HEK293T (cell line): ENCODE measurements at regions not wholly inside any gene's neighbourhood (a gene's known extent, or its start where the extent isn't known, plus 50 kb on each side); places are given as distances from the start of the nearest gene placed in this dataset.

Source experiments
- BHLHE40 ChIP-seq: fragments of 450-650 bp; IDR thresholded peaks from 2 replicates; pipeline ENCODE4 v1.6.1; 2016; ENCODE audit warnings: mild to moderate bottlenecking, moderate library complexity, borderline replicate concordance
- CTBP1 ChIP-seq: fragments of 450-650 bp; IDR thresholded peaks from 2 replicates; pipeline ENCODE4 v1.6.1; 2016; ENCODE audit warnings: borderline replicate concordance
- ELF4 ChIP-seq: fragments of 450-650 bp; IDR thresholded peaks from 2 replicates; pipeline ENCODE4 v1.6.1; 2017; ENCODE audit warnings: antibody characterized with exemption
- FOXA1 ChIP-seq: fragments of 450-650 bp; IDR thresholded peaks from 2 replicates; pipeline ENCODE4 v1.6.1; 2016; ENCODE audit warnings: mild to moderate bottlenecking
- FOXK2 ChIP-seq: fragments of 450-650 bp; IDR thresholded peaks from 2 replicates; pipeline ENCODE4 v1.6.1; 2016; ENCODE audit warnings: mild to moderate bottlenecking
- FOXM1 ChIP-seq: fragments of 450-650 bp; IDR thresholded peaks from 2 replicates; pipeline ENCODE4 v1.6.1; 2017; ENCODE audit warnings: mild to moderate bottlenecking, borderline replicate concordance
- HDGF ChIP-seq: fragments of 450-650 bp; IDR thresholded peaks from 2 replicates; pipeline ENCODE4 v1.6.1; 2017; ENCODE audit warnings: antibody characterized with exemption, borderline replicate concordance
- L3MBTL2 ChIP-seq: fragments of 450-650 bp; conservative IDR thresholded peaks from 2 replicates; pipeline ENCODE4 v1.6.1; 2016; ENCODE audit warnings: mild to moderate bottlenecking
- LEF1 ChIP-seq: fragments of 450-650 bp; IDR thresholded peaks from 2 replicates; pipeline ENCODE4 v1.6.1; 2017; ENCODE audit warnings: mild to moderate bottlenecking, borderline replicate concordance
- NFRKB ChIP-seq: fragments of 450-650 bp; IDR thresholded peaks from 2 replicates; pipeline ENCODE4 v1.6.1; 2016; ENCODE audit warnings: mild to moderate bottlenecking, moderate library complexity
- PKNOX1 ChIP-seq: fragments of 450-650 bp; IDR thresholded peaks from 2 replicates; pipeline ENCODE4 v1.6.1; 2016
- SP1 ChIP-seq: fragments of 450-650 bp; IDR thresholded peaks from 2 replicates; pipeline ENCODE4 v1.6.1; 2017
- SUZ12 ChIP-seq: fragments of 450-650 bp; IDR thresholded peaks from 2 replicates; pipeline ENCODE4 v1.6.1; 2016; ENCODE audit warnings: mild to moderate bottlenecking

DNA sequence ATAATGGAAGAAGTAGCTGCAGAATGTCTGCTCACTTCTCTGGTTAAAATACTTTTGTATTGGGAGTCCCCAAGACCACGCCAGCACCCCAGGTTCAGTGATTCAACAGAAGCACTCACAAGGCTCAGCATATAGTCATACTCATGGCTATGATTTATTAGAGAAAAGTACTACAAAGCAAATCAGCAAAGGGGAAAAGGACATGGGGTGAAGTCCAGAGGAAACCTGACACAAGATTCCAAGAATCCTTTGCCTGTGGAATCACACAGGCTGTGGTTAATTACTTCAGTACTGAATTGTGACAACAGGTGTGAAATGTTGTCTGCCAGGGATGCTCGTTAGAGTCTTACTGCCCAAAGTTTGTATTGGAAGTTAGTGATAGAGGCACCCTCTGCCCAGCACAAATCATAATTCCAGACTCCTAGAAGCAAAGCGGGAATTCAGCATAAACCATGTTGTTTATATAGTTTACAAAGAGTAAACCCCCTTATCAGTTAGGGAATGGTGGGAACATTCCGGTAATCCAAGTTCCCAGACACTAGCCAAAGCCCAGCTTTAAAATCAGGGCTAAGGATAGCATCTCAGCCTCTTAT, 79.4 kb downstream of the HYCC1 start:
- no peak for TF ChIP-seq NFRKB
- TF ChIP-seq LEF1: no peak
- TF ChIP-seq CTBP1: no peak
- TF ChIP-seq BHLHE40: no peak
- TF ChIP-seq SUZ12: no peak
- TF ChIP-seq L3MBTL2: no peak
- no peak for TF ChIP-seq FOXK2
- no peak for TF ChIP-seq FOXM1
- no peak for TF ChIP-seq ELF4
- TF ChIP-seq PKNOX1: no peak
- TF ChIP-seq HDGF: no peak
- TF ChIP-seq SP1: no peak
- no peak for TF ChIP-seq FOXA1
